LNCAP (cell line): ENCODE measurements at regions not wholly inside any gene's neighbourhood (a gene's known extent, or its start where the extent isn't known, plus 50 kb on each side); places are given as distances from the start of the nearest gene placed in this dataset.

Experiments used
- CTCF ChIP-seq: fragments of 450-650 bp; IDR thresholded peaks from 2 replicates; pipeline ENCODE4 v1.5.1; 2017; ENCODE audit warnings: mild to moderate bottlenecking

GRCh38 chr11:59267736-59268475 is 55.2 kb upstream of the MPEG1 start:
- no peak for TF ChIP-seq CTCF

GRCh38 chr11:59267196-59267595 is 54.5 kb upstream of the MPEG1 start:
- TF ChIP-seq CTCF, result no peak

GRCh38 chr11:59266491-59266890 is 53.8 kb upstream of the MPEG1 start:
- no peak for TF ChIP-seq CTCF

- no peak for TF ChIP-seq CTCF
These were observed 53.0 kb upstream of the MPEG1 start for GRCh38 chr11:59265735-59266134.

GRCh38 chr11:59264736-59265135 is 52.0 kb upstream of the MPEG1 start:
- TF ChIP-seq CTCF, result no peak

- peak; percentile 39 for TF ChIP-seq CTCF
These were observed 50.6 kb upstream of the MPEG1 start for GRCh38 chr11:59263225-59263894.
